BE2C (cell line): ENCODE measurements at regions not wholly inside any gene's neighbourhood (a gene's known extent, or its start where the extent isn't known, plus 50 kb on each side); places are given as distances from the start of the nearest gene placed in this dataset.

Source experiments
- DNase-seq: peaks from one replicate; pipeline ENCODE4 v3.0.0-alpha.2; 2020
- H3K27me3 ChIP-seq: fragments of 250-450 bp; sonication (Bioruptor Pico); 2 replicates; pipeline ENCODE4 v1.5.1; 2020; ENCODE audit warnings: mild to moderate bottlenecking
- H3K36me3 ChIP-seq: fragments of 250-450 bp; sonication (Bioruptor Pico); 2 replicates; pipeline ENCODE4 v1.5.1; 2020; ENCODE audit warnings: mild to moderate bottlenecking
- H3K4me1 ChIP-seq: fragments of 250-450 bp; sonication (Bioruptor Pico); 2 replicates; pipeline ENCODE4 v1.5.1; 2020
- H3K4me3 ChIP-seq: 2 replicates; pipeline ENCODE4 v1.5.1; 2011; ENCODE audit warnings: low read depth, low read length
- H3K9me3 ChIP-seq: fragments of 250-450 bp; sonication (Bioruptor Pico); 2 replicates; pipeline ENCODE4 v1.5.1; 2020
- CTCF ChIP-seq: IDR thresholded peaks from 2 replicates; pipeline ENCODE4 v1.5.1; 2012; ENCODE audit warnings: mild to moderate bottlenecking, low read depth, low read length

GRCh38 chr10:63930584-63930983, 409.4 kb downstream of the REEP3 start:
- TF ChIP-seq CTCF: no peak
- Histone ChIP-seq H3K36me3 (no peaks in the 10 kb centered on the region), H3K9me3 (no peaks in the 10 kb centered on the region), H3K4me1 (peaks cover 25% of the 10 kb centered on the region), H3K27me3 (no peaks in the 10 kb centered on the region), H3K4me3 (no peak overlapping the region)
- no peak for DNase-seq

- Histone ChIP-seq H3K4me3 (no peak overlapping the region), H3K4me1 (peaks cover 15% of the 10 kb centered on the region), H3K27me3 (no peaks in the 10 kb centered on the region), H3K9me3 (no peaks in the 10 kb centered on the region), H3K36me3 (no peaks in the 10 kb centered on the region)
- TF ChIP-seq CTCF: peak; percentile 28
- DNase-seq: no peak
Measured at GRCh38 chr10:63935705-63936104, 414.5 kb downstream of the REEP3 start.

- H3K27me3 ChIP-seq: no peaks in the 10 kb centered on the region
- no peaks in the 10 kb centered on the region for H3K36me3 ChIP-seq
- DNase-seq: no peak
- TF ChIP-seq CTCF: no peak
- no peaks in the 10 kb centered on the region for H3K4me1 ChIP-seq
- H3K9me3 ChIP-seq: no peaks in the 10 kb centered on the region
- H3K4me3 ChIP-seq: no peak overlapping the region
Measured at GRCh38 chr10:63940277-63940922, 419.2 kb downstream of the REEP3 start.

GRCh38 chr10:63964406-63964805, 443.2 kb downstream of the REEP3 start:
- no peak overlapping the region for H3K4me3 ChIP-seq
- no peaks in the 10 kb centered on the region for H3K27me3 ChIP-seq
- H3K36me3 ChIP-seq: no peaks in the 10 kb centered on the region
- no peak for TF ChIP-seq CTCF
- DNase-seq: no peak
- no peaks in the 10 kb centered on the region for H3K9me3 ChIP-seq
- no peaks in the 10 kb centered on the region for H3K4me1 ChIP-seq

GRCh38 chr10:63965846-63966245, 444.6 kb downstream of the REEP3 start:
- H3K4me1 ChIP-seq: no peaks in the 10 kb centered on the region
- no peaks in the 10 kb centered on the region for H3K9me3 ChIP-seq
- TF ChIP-seq CTCF: no peak
- no peak overlapping the region for H3K4me3 ChIP-seq
- H3K27me3 ChIP-seq: no peaks in the 10 kb centered on the region
- no peaks in the 10 kb centered on the region for H3K36me3 ChIP-seq
- no peak for DNase-seq

- Histone ChIP-seq H3K9me3 (no peaks in the 10 kb centered on the region), H3K4me3 (no peak overlapping the region), H3K4me1 (no peaks in the 10 kb centered on the region), H3K27me3 (no peaks in the 10 kb centered on the region), H3K36me3 (no peaks in the 10 kb centered on the region)
- no peak for TF ChIP-seq CTCF
- no peak for DNase-seq
Measured at GRCh38 chr10:63972949-63973827, 452.0 kb downstream of the REEP3 start.
